Endothelial cell of umbilical vein (primary cell): ENCODE measurements at regions not wholly inside any gene's neighbourhood (a gene's known extent, or its start where the extent isn't known, plus 50 kb on each side); places are given as distances from the start of the nearest gene placed in this dataset.

Source experiments
- BruUV-seq: library from RNA; stranded (reverse); fragments of 400-500 nt; replicated peaks from 2 replicates; lab custom pipeline; 2021; lab: Mats Ljungman, UMichigan
- CTCF ChIA-PET: fragments of 300-600, 350-600 bp; sonication (Branson Sonifier 250); formaldehyde crosslinking; loops from one replicate; lab custom pipeline; 2021; ENCODE audit warnings: antibody characterized with exemption, inconsistent platforms; lab: Charles Lee
- POLR2A ChIA-PET: fragments of 300-600, 350-600 bp; sonication (Branson Sonifier 250); formaldehyde crosslinking; loops from one replicate; lab custom pipeline; 2021; ENCODE audit warnings: antibody characterized with exemption, inconsistent platforms; lab: Charles Lee
- DNase-seq: peaks from one replicate; pipeline ENCODE4 v3.0.0-alpha.2; 2011; ENCODE audit warnings: low read depth, low spot score
- FAIRE-seq: peaks from 2 replicates; lab custom pipeline; 2011; peaks lifted over from hg19 to GRCh38; lab: Jason Lieb, UNC
- H2AFZ ChIP-seq: 2 replicates; pipeline ENCODE4 v1.6.0; 2012; ENCODE audit warnings: low read depth, low read length, control low read depth, inconsistent platforms
- H3K27ac ChIP-seq: 2 replicates; pipeline ENCODE4 v1.5.1; 2011; ENCODE audit warnings: low read depth, mild to moderate bottlenecking, control low read depth, low read length, moderate library complexity; ENCODE audit not compliant: insufficient read depth
- H3K27me3 ChIP-seq, 2 experiments: 2 replicates each; pipeline versions ENCODE4 v1.6.0 to v1.6.1; 2011; ENCODE audit warnings: low read length in 2 of 2, mixed read lengths in 1 of 2; ENCODE audit not compliant: control insufficient read depth in 2 of 2, insufficient read depth in 2 of 2
- H3K36me3 ChIP-seq, 2 experiments: 2 replicates in 1 of 2; 3 replicates in 1 of 2; pipeline ENCODE4 v1.5.1; 2011; ENCODE audit warnings: low read length in 2 of 2, mild to moderate bottlenecking in 1 of 2, moderate library complexity in 1 of 2; ENCODE audit not compliant: control insufficient read depth in 2 of 2, insufficient read depth in 2 of 2; ENCODE audit errors: extremely low read depth in 1 of 2
- H3K4me1 ChIP-seq: 3 replicates; pipeline ENCODE4 v1.5.1; 2011; ENCODE audit warnings: mild to moderate bottlenecking, low read length; ENCODE audit not compliant: control insufficient read depth, insufficient read depth; ENCODE audit errors: extremely low read depth
- H3K4me2 ChIP-seq: 2 replicates; pipeline ENCODE4 v1.6.1; 2011; ENCODE audit warnings: low read length, control low read depth, mixed read lengths; ENCODE audit not compliant: insufficient read depth
- H3K4me3 ChIP-seq, 3 experiments: fragments of 200-600 bp in 1 of 3; sonication (generic), shearing (Covaris generic) in 1 of 3; replicated peaks in 1 of 3; 2 replicates each; pipeline ENCODE4 v1.5.1; 2011 to 2016; ENCODE audit warnings: control low read depth in 3 of 3, low read length in 3 of 3, mild to moderate bottlenecking in 2 of 3, inconsistent platforms in 1 of 3, low read depth in 1 of 3, moderate library complexity in 1 of 3; ENCODE audit not compliant: insufficient read depth in 1 of 3
- H3K79me2 ChIP-seq: 2 replicates; pipeline ENCODE4 v1.6.0; 2012; ENCODE audit warnings: low read length, inconsistent platforms; ENCODE audit not compliant: control insufficient read depth, insufficient read depth
- H3K9ac ChIP-seq: replicated peaks from 2 replicates; pipeline ENCODE3; 2011; ENCODE audit warnings: low read length, control low read depth; ENCODE audit not compliant: insufficient read depth; ENCODE audit errors: extremely low read depth
- H3K9me1 ChIP-seq: replicated peaks from 3 replicates; pipeline ENCODE4 v1.6.0; 2011; ENCODE audit warnings: mild to moderate bottlenecking, low read length; ENCODE audit not compliant: control insufficient read depth, insufficient read depth; ENCODE audit errors: extremely low read depth
- H3K9me3 ChIP-seq: replicated peaks from 2 replicates; pipeline ENCODE4 v1.5.1; 2012; ENCODE audit warnings: low read length, inconsistent platforms; ENCODE audit not compliant: control insufficient read depth, insufficient read depth
- H4K20me1 ChIP-seq: replicated peaks from 2 replicates; pipeline ENCODE3; 2011; ENCODE audit warnings: mild to moderate bottlenecking, low read length; ENCODE audit not compliant: control insufficient read depth, insufficient read depth; ENCODE audit errors: extremely low read depth
- CTCF ChIP-seq, 2 donors: IDR thresholded peaks; 1 replicate in 1 of 2; 2 replicates in 1 of 2; pipeline ENCODE4 v1.5.1; 2011; ENCODE audit warnings: low read length in 2 of 2, mild to moderate bottlenecking in 2 of 2, moderate library complexity in 2 of 2, control low read depth in 1 of 2, inconsistent platforms in 1 of 2, low read depth in 1 of 2; ENCODE audit not compliant: insufficient read depth in 1 of 2; ENCODE audit errors: extremely low read depth in 1 of 2
- EZH2 ChIP-seq: IDR thresholded peaks from 2 replicates; pipeline ENCODE4 v1.6.1; 2012; ENCODE audit warnings: borderline replicate concordance, low read depth, mild to moderate bottlenecking, moderate library complexity, low read length, inconsistent platforms; ENCODE audit not compliant: severe bottlenecking
- FOS ChIP-seq: IDR thresholded peaks from 2 replicates; pipeline ENCODE4 v1.6.1; 2011; ENCODE audit warnings: mild to moderate bottlenecking, low read length, moderate library complexity, borderline replicate concordance; ENCODE audit not compliant: insufficient read depth
- GATA2 ChIP-seq: IDR thresholded peaks from 2 replicates; pipeline ENCODE4 v1.7.0; 2011; ENCODE audit warnings: low read depth, mild to moderate bottlenecking, moderate library complexity, mixed read lengths, low read length; ENCODE audit not compliant: insufficient read length, insufficient read depth
- JUN ChIP-seq: IDR thresholded peaks from 2 replicates; pipeline ENCODE4 v1.6.1; 2011; ENCODE audit warnings: borderline replicate concordance, low read depth; ENCODE audit not compliant: insufficient read length, insufficient read depth
- MYC ChIP-seq: IDR thresholded peaks from one replicate; pipeline ENCODE4 v1.6.1; 2011; ENCODE audit warnings: mild to moderate bottlenecking, low read depth, low read length
- POLR2A ChIP-seq: IDR thresholded peaks from 2 replicates; pipeline ENCODE4 v1.6.1; 2012; ENCODE audit warnings: low read depth, mild to moderate bottlenecking, control low read depth, low read length
- POLR2AphosphoS5 ChIP-seq: IDR thresholded peaks from 2 replicates; pipeline ENCODE4 v1.6.1; 2012; ENCODE audit warnings: low read depth, mild to moderate bottlenecking, control low read depth, low read length, moderate library complexity; ENCODE audit not compliant: insufficient read depth
- dilution Hi-C: fragments of 300-500 bp; cut with MboI; formaldehyde crosslinking; loops from one replicate; pipeline ENCODE4 v1.15.0; 2019; ENCODE audit warnings: low sequenced_read_pairs; ENCODE audit not compliant: extremely low pct_ligation_motif_present
- intact Hi-C: fragments of 100-400 bp; cut with micrococcal nuclease; formaldehyde crosslinking; loops from one replicate; pipeline ENCODE4 v1.10.0; 2022
- TF ChIP-seq, protein P1 (sequence below): IDR thresholded peaks from 2 replicates; pipeline ENCODE4 v1.6.1; 2011; ENCODE audit not compliant: insufficient read depth, insufficient read length

DNA sequence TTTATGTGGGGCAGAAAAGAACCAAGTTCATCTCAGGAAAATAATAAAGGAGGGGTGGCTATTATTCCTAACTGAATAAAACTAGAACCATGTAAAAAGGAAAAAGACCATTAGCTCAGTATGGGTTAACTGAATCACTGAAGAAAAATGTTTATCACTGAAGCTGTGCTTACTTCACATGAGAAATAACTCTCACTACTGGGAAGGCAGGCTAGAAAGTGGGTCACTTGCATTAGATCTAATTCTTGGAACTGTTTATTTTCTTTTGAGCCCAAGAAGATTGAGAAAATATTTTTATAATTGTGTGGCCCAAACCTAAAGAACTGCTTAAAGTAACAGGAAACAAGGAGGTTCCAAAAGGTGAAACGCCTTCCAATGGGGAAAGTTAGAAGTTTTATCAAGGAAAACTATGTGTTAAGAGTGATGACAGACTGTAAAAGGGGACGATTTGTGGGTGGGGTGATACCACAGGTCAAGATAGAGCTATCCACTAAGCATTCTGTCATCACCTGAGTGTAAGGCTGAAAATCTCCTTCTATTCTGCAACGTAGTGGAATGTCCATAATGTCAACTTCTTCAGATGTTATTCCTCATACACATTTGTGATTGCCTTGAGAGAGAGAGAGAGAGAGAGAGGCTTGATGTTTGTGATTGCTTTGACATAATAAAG, 1083.5 kb downstream of the PCDH7 start:
- TF ChIP-seq MYC, result no peak
- TF ChIP-seq GATA2, result no peak
- no peak for TF ChIP-seq JUN
- TF ChIP-seq EZH2, result no peak
- no peak for TF ChIP-seq FOS
- no peak for TF ChIP-seq POLR2A
- no peak for TF ChIP-seq POLR2AphosphoS5
- no peak for TF ChIP-seq CTCF (IDR thresholded peaks at IDR 0.05; ENCODE audit: extremely low read depth in 1 of 2, insufficient read depth in 1 of 2, low read depth in 1 of 2, low read length in 2 of 2)
- TF ChIP-seq, protein P1, sequence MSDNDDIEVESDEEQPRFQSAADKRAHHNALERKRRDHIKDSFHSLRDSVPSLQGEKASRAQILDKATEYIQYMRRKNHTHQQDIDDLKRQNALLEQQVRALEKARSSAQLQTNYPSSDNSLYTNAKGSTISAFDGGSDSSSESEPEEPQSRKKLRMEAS, result no peak

More for the DNA sequence above, 1083.5 kb downstream of the PCDH7 start:
- intact Hi-C loops (no loop called here), dilution Hi-C loops (no loop called here)
- Histone ChIP-seq H3K27ac (no peak overlapping the region), H3K36me3 (no peaks in the 10 kb centered on the region), H3K4me2 (no peak overlapping the region), H3K9ac (no peak overlapping the region), H3K4me3 (no peak overlapping the region), H4K20me1 (no peaks in the 10 kb centered on the region), H3K4me1 (no peaks in the 10 kb centered on the region), H3K9me1 (peaks cover 2% of the 10 kb centered on the region), H3K27me3 (no peaks in the 10 kb centered on the region), H3K79me2 (no peaks in the 10 kb centered on the region), H2AFZ (peak overlapping the region; percentile 34), H3K9me3 (no peaks in the 10 kb centered on the region)
- no peak for DNase-seq
- FAIRE-seq, result no peak
- no TSS peak for BruUV-seq
- POLR2A ChIA-PET, result no interaction called here
- CTCF ChIA-PET, result no interaction called here
